ENCODE measurements at regions not wholly inside any gene's neighbourhood (a gene's known extent, or its start where the extent isn't known, plus 50 kb on each side); places are given as distances from the start of the nearest gene placed in this dataset.

GRCh38 chr7:69502358-69502757 lies 95.9 kb upstream of the AUTS2 start:
- TF ChIP-seq, protein P1, sequence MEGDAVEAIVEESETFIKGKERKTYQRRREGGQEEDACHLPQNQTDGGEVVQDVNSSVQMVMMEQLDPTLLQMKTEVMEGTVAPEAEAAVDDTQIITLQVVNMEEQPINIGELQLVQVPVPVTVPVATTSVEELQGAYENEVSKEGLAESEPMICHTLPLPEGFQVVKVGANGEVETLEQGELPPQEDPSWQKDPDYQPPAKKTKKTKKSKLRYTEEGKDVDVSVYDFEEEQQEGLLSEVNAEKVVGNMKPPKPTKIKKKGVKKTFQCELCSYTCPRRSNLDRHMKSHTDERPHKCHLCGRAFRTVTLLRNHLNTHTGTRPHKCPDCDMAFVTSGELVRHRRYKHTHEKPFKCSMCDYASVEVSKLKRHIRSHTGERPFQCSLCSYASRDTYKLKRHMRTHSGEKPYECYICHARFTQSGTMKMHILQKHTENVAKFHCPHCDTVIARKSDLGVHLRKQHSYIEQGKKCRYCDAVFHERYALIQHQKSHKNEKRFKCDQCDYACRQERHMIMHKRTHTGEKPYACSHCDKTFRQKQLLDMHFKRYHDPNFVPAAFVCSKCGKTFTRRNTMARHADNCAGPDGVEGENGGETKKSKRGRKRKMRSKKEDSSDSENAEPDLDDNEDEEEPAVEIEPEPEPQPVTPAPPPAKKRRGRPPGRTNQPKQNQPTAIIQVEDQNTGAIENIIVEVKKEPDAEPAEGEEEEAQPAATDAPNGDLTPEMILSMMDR (IDR thresholded peaks at IDR 0.05 in 4 of 5, conservative IDR thresholded peaks at IDR 0.05 in 1 of 5) = no peak
- no peak for TF ChIP-seq POLR2A (IDR thresholded peaks at IDR 0.05)

Data from gastrocnemius medialis (tissue), 4 donors.